OCI-LY1 (cell line): ENCODE measurements at regions not wholly inside any gene's neighbourhood (a gene's known extent, or its start where the extent isn't known, plus 50 kb on each side); places are given as distances from the start of the nearest gene placed in this dataset.

Experiments
- EZH2 ChIP-seq: fragments of 200-600 bp; sonication (generic), shearing (Covaris generic); IDR thresholded peaks from 2 replicates; pipeline ENCODE4 v1.8.0; 2017; ENCODE audit warnings: borderline replicate concordance, mixed run types, mild to moderate bottlenecking, antibody characterized with exemption, low read length, moderate library complexity, mixed read lengths
- TF ChIP-seq, protein P1 (sequence below): fragments of 200-600 bp; sonication (generic), shearing (Covaris generic); IDR thresholded peaks from 2 replicates; pipeline ENCODE4 v1.5.1; 2017; ENCODE audit warnings: mild to moderate bottlenecking, antibody characterized with exemption, low read length, moderate library complexity, mixed read lengths

DNA sequence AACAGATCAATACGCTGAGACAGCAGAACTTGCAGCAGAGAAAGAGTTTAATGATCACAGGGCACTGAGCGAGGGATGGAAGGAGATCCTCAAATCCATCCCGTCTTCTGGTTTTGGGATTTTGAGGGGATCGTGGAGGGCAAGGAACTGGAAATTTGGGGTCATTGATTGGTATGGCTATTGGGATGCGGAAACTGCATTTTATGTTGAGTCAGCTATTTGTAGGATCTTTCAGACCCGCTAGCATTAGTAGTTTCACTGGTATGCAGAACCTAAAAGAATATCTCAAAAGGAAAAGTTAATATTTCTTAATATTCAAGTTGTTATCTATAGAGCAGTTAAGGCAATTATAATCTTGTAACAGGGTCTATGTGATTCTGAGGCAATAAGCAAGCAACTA lies 771.7 kb upstream of the CTNND2 start:
- no peak for TF ChIP-seq EZH2
- TF ChIP-seq, protein P1, sequence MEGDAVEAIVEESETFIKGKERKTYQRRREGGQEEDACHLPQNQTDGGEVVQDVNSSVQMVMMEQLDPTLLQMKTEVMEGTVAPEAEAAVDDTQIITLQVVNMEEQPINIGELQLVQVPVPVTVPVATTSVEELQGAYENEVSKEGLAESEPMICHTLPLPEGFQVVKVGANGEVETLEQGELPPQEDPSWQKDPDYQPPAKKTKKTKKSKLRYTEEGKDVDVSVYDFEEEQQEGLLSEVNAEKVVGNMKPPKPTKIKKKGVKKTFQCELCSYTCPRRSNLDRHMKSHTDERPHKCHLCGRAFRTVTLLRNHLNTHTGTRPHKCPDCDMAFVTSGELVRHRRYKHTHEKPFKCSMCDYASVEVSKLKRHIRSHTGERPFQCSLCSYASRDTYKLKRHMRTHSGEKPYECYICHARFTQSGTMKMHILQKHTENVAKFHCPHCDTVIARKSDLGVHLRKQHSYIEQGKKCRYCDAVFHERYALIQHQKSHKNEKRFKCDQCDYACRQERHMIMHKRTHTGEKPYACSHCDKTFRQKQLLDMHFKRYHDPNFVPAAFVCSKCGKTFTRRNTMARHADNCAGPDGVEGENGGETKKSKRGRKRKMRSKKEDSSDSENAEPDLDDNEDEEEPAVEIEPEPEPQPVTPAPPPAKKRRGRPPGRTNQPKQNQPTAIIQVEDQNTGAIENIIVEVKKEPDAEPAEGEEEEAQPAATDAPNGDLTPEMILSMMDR = no peak
